ENCODE measurements at regions not wholly inside any gene's neighbourhood (a gene's known extent, or its start where the extent isn't known, plus 50 kb on each side); places are given as distances from the start of the nearest gene placed in this dataset.
"Not testable (repeated sequence)": the region's sequence is repeated elsewhere in the genome, so short reads cannot be mapped to it uniquely, and the experiment has no call there.

GRCh38 chr13:44865722-44866410 lies 123.4 kb downstream of the NUFIP1 start:
- DNase-seq: peak in 2 of 5 donors; percentile 48 to 80
- no peak for FAIRE-seq
- Histone ChIP-seq H3K27ac (ENCODE audit: low read depth in 2 of 2, low read length in 2 of 2) (no peak overlapping the region), H3K9ac (ENCODE audit: low read length in 3 of 3) (no peak overlapping the region), H3K4me1 (ENCODE audit: control insufficient read depth in 2 of 3, insufficient read depth in 2 of 3, low read depth in 1 of 3, low read length in 3 of 3) (peaks cover 0 to 11% (median 0%) of the 10 kb centered on the region in 3 donors), H3K9me3 (ENCODE audit: control insufficient read depth in 2 of 3, insufficient read depth in 1 of 3, low read length in 3 of 3) (no peaks in the 10 kb centered on the region), H3K27me3 (ENCODE audit: control insufficient read depth, insufficient read depth, low read length) (no peaks in the 10 kb centered on the region), H3K4me3 (ENCODE audit: low read length in 3 of 3) (no peak overlapping the region), H3K36me3 (ENCODE audit: control insufficient read depth in 2 of 3, insufficient read depth in 3 of 3, low read length in 3 of 3) (no peaks in the 10 kb centered on the region)
- TF ChIP-seq, protein P1, sequence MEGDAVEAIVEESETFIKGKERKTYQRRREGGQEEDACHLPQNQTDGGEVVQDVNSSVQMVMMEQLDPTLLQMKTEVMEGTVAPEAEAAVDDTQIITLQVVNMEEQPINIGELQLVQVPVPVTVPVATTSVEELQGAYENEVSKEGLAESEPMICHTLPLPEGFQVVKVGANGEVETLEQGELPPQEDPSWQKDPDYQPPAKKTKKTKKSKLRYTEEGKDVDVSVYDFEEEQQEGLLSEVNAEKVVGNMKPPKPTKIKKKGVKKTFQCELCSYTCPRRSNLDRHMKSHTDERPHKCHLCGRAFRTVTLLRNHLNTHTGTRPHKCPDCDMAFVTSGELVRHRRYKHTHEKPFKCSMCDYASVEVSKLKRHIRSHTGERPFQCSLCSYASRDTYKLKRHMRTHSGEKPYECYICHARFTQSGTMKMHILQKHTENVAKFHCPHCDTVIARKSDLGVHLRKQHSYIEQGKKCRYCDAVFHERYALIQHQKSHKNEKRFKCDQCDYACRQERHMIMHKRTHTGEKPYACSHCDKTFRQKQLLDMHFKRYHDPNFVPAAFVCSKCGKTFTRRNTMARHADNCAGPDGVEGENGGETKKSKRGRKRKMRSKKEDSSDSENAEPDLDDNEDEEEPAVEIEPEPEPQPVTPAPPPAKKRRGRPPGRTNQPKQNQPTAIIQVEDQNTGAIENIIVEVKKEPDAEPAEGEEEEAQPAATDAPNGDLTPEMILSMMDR (IDR thresholded peaks at IDR 0.05; ENCODE audit: borderline replicate concordance, extremely low read depth, insufficient read depth): no peak
- intact Hi-C loops (cut with DNase I): no loop called here

- not testable (repeated sequence) for FAIRE-seq; H3K9ac ChIP-seq (ENCODE audit: low read length in 3 of 3); H3K36me3 ChIP-seq (ENCODE audit: control insufficient read depth in 2 of 3, insufficient read depth in 3 of 3, low read length in 3 of 3)
Observed at GRCh38 chr13:44863641-44864040, 125.6 kb downstream of the NUFIP1 start.

DNA sequence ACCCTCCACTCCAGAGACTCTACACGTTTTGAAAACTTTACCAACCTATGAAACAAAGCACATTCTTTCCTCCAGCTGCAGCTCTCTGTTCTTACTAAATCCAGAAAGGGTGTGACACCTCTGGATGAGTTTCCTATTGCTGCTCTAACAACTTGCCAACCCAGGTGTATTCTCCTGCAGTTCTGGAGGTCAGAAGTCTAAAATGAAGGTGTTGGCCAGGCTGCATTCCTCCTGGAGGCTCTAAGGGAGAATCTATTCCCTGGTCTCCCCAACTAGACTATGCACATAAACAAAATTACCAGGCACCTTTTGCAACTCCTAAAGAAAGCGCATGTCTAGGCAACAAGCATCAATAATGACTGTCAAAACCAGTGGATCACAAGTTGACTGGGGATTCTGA lies 128.8 kb downstream of the NUFIP1 start:
- no peak for DNase-seq

More at GRCh38 chr13:44863641-44864040, 125.6 kb downstream of the NUFIP1 start:
- DNase-seq; H3K9me3 ChIP-seq (ENCODE audit: control insufficient read depth in 2 of 3, insufficient read depth in 1 of 3, low read length in 3 of 3); H3K4me1 ChIP-seq (ENCODE audit: control insufficient read depth in 2 of 3, insufficient read depth in 2 of 3, low read depth in 1 of 3, low read length in 3 of 3); H3K27me3 ChIP-seq (ENCODE audit: control insufficient read depth, insufficient read depth, low read length); H3K27ac ChIP-seq (ENCODE audit: low read depth in 2 of 2, low read length in 2 of 2); H3K4me3 ChIP-seq (ENCODE audit: low read length in 3 of 3); intact Hi-C loops (cut with DNase I): not testable (repeated sequence)

DNA sequence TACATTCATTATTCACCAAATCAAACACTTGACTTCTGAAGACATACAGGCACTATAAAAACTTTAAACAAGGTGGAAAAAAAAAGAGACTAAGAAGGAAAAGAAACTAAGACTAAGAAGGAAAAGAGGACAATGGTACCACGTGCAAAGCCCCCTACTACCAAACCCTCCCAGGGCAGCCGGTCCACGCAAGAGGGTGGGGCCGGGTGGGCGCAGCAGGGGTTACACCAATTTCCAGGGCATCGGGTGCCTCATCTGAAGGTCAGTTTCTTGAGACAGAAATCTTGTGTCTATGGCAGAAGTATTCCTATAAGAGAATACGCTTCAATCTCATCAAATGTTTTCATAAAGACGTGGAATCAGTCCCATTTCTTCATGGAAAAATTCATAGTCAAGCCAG lies 131.5 kb downstream of the NUFIP1 start:
- TF ChIP-seq, protein P1 (IDR thresholded peaks at IDR 0.05; ENCODE audit: borderline replicate concordance, extremely low read depth, insufficient read depth): no peak
- no peaks in the 10 kb centered on the region for H3K9me3 ChIP-seq (ENCODE audit: control insufficient read depth in 2 of 3, insufficient read depth in 1 of 3, low read length in 3 of 3)
- no peak overlapping the region for H3K4me3 ChIP-seq (ENCODE audit: low read length in 3 of 3)
- H3K36me3 ChIP-seq (ENCODE audit: control insufficient read depth in 2 of 3, insufficient read depth in 3 of 3, low read length in 3 of 3): no peaks in the 10 kb centered on the region
- no peaks in the 10 kb centered on the region for H3K27me3 ChIP-seq (ENCODE audit: control insufficient read depth, insufficient read depth, low read length)
- no peak overlapping the region for H3K27ac ChIP-seq (ENCODE audit: low read depth in 2 of 2, low read length in 2 of 2)
- FAIRE-seq (no peak), DNase-seq (no peak)
- no peak overlapping the region for H3K9ac ChIP-seq (ENCODE audit: low read length in 3 of 3)
- intact Hi-C loops (cut with DNase I): no loop called here
- H3K4me1 ChIP-seq (ENCODE audit: control insufficient read depth in 2 of 3, insufficient read depth in 2 of 3, low read depth in 1 of 3, low read length in 3 of 3): peaks cover 0 to 10% (median 7%) of the 10 kb centered on the region in 3 donors

More for the DNA sequence above, 128.8 kb downstream of the NUFIP1 start:
- FAIRE-seq: no peak
- intact Hi-C loops (cut with DNase I): no loop called here
- Histone ChIP-seq H3K4me3 (ENCODE audit: low read length in 3 of 3) (no peak overlapping the region), H3K9ac (ENCODE audit: low read length in 3 of 3) (no peak overlapping the region), H3K27me3 (ENCODE audit: control insufficient read depth, insufficient read depth, low read length) (no peaks in the 10 kb centered on the region), H3K9me3 (ENCODE audit: control insufficient read depth in 2 of 3, insufficient read depth in 1 of 3, low read length in 3 of 3) (no peaks in the 10 kb centered on the region), H3K27ac (ENCODE audit: low read depth in 2 of 2, low read length in 2 of 2) (no peak overlapping the region), H3K36me3 (ENCODE audit: control insufficient read depth in 2 of 3, insufficient read depth in 3 of 3, low read length in 3 of 3) (no peaks in the 10 kb centered on the region), H3K4me1 (ENCODE audit: control insufficient read depth in 2 of 3, insufficient read depth in 2 of 3, low read depth in 1 of 3, low read length in 3 of 3) (no peaks in the 10 kb centered on the region)
- TF ChIP-seq, protein P1 (IDR thresholded peaks at IDR 0.05; ENCODE audit: borderline replicate concordance, extremely low read depth, insufficient read depth): no peak

Data from kidney (tissue), 13 donors.